ENCODE measurements at regions not wholly inside any gene's neighbourhood (a gene's known extent, or its start where the extent isn't known, plus 50 kb on each side); places are given as distances from the start of the nearest gene placed in this dataset.

- FAIRE-seq, result no peak
- no peak overlapping the region for H3K23ac ChIP-seq (ENCODE audit: insufficient read length)
- H3K23me2 ChIP-seq (ENCODE audit: low read depth, low read length), result peaks cover 5% of the 10 kb centered on the region; the same call in 1 of the 2 replicates
- H2AFZ ChIP-seq (ENCODE audit: low read length), result no peak overlapping the region
- H3K9ac ChIP-seq (replicated peaks in 1 of 4; ENCODE audit: extremely low read depth in 1 of 4, low read depth in 3 of 4, low read length in 3 of 4), result no peak overlapping the region
- H4K91ac ChIP-seq (replicated peaks; ENCODE audit: insufficient read length, low read length), result no peak overlapping the region
- H3K4ac ChIP-seq (replicated peaks; ENCODE audit: insufficient read length, low read depth, low read length), result no peak overlapping the region
- POLR2A ChIA-PET (ENCODE audit: partially characterized antibody), result no interaction called here
- H3K79me2 ChIP-seq (ENCODE audit: control insufficient read depth in 1 of 2, insufficient read depth in 2 of 2, low read length in 2 of 2), result no peaks in the 10 kb centered on the region
- no peaks in the 10 kb centered on the region for H3K9me3 ChIP-seq (ENCODE audit: insufficient read depth in 2 of 2, low read depth in 1 of 2, low read length in 1 of 2)
- DNase-seq (ENCODE audit: low read depth in 1 of 2, low spot score in 2 of 2), result no peak
- H3K18ac ChIP-seq (ENCODE audit: extremely low read depth, low read length), result no peak overlapping the region
- no peak overlapping the region for H3K4me2 ChIP-seq (ENCODE audit: insufficient read depth in 1 of 2, low read depth in 2 of 2, low read length in 2 of 2)
- no peak overlapping the region for H3K56ac ChIP-seq (replicated peaks; ENCODE audit: insufficient read length, low read depth, low read length)
- H4K20me1 ChIP-seq (replicated peaks in 1 of 2; ENCODE audit: control insufficient read depth in 1 of 2, insufficient read depth in 2 of 2, low read length in 2 of 2), result no peaks in the 10 kb centered on the region
- peak overlapping the region; percentile 92; the same call in 1 of the 2 replicates for H2BK15ac ChIP-seq (ENCODE audit: low read length)
- no peak overlapping the region for H3K14ac ChIP-seq (ENCODE audit: insufficient read length)
- no peak overlapping the region for H3K4me3 ChIP-seq (ENCODE audit: extremely low read depth in 1 of 4, insufficient read depth in 2 of 4, low read depth in 3 of 4, low read length in 4 of 4)
- 75% methylated on average over 9 of the region's 10 CpGs; no CpG with 5 or more reads in 1 of the 2 experiments for WGBS, 2 experiments (ENCODE audit: extremely low coverage in 1 of 2, insufficient coverage in 1 of 2, insufficient read length in 1 of 2, insufficient replicate concordance in 2 of 2, low coverage in 1 of 2, low lambda C conversion rate in 2 of 2, missing lambda C conversion rate in 1 of 2)
- CTCF ChIA-PET (ENCODE audit: partially characterized antibody), result interaction anchor here (0.7 to 3.6 kb wide), 12 partner anchors 11 to 274 kb away, joined by 3 to 22 read pairs (median 5); no protein-coding TSS in a partner anchor
- no peak overlapping the region for H3K27ac ChIP-seq (ENCODE audit: low read depth, low read length)
- H4K8ac ChIP-seq (ENCODE audit: extremely low read depth, insufficient read depth, low read length), result no peak overlapping the region
- no peak overlapping the region for H2BK120ac ChIP-seq (replicated peaks; ENCODE audit: low read depth, low read length)
- no peak overlapping the region for H2AK5ac ChIP-seq (ENCODE audit: low read depth, low read length)
- 0 out of 2 replicates have a peak overlapping the region, but pooled peaks have one; percentile 7 for H2BK12ac ChIP-seq (ENCODE audit: low read depth, low read length)
- peaks cover under 1 to 6% (median 3%) of the 10 kb centered on the region in 4 experiments; a peak in 4 of 7 replicates for H3K4me1 ChIP-seq (replicated peaks in 1 of 4; ENCODE audit: control insufficient read depth in 3 of 4, insufficient read depth in 4 of 4, low read length in 3 of 4)
- no peak overlapping the region for H2BK20ac ChIP-seq (ENCODE audit: low read length)
- H3K79me1 ChIP-seq (ENCODE audit: low read depth, low read length), result no peaks in the 10 kb centered on the region
- no peak overlapping the region for H4K5ac ChIP-seq (ENCODE audit: insufficient read length, low read depth, low read length)
- H3K27me3 ChIP-seq (replicated peaks in 1 of 4; ENCODE audit: control insufficient read depth in 3 of 4, extremely low read depth in 1 of 4, insufficient read depth in 3 of 4, low read length in 3 of 4), result peaks cover 3 to 13% (median 11%) of the 10 kb centered on the region in 4 experiments
- H3K36me3 ChIP-seq (ENCODE audit: control insufficient read depth in 2 of 4, insufficient read depth in 4 of 4, low read length in 3 of 4), result no peaks in the 10 kb centered on the region
- H2BK5ac ChIP-seq (ENCODE audit: low read depth, low read length), result no peak overlapping the region
- TF ChIP-seq RAD21 (IDR thresholded peaks at IDR 0.05 in 1 of 2, conservative IDR thresholded peaks at IDR 0.05 in 1 of 2; ENCODE audit: low read depth in 2 of 2, low read length in 2 of 2), result peak in 1 of 2 experiments; percentile 20; a peak in 1 of 4 replicates
These were observed 120.1 kb upstream of the SLC1A4 start for GRCh38 chr2:64869126-64869525.

Measured in H1 (cell line).